ENCODE measurements at regions not wholly inside any gene's neighbourhood (a gene's known extent, or its start where the extent isn't known, plus 50 kb on each side); places are given as distances from the start of the nearest gene placed in this dataset.
"Not testable (repeated sequence)": the region's sequence is repeated elsewhere in the genome, so short reads cannot be mapped to it uniquely, and the experiment has no call there.

DNA sequence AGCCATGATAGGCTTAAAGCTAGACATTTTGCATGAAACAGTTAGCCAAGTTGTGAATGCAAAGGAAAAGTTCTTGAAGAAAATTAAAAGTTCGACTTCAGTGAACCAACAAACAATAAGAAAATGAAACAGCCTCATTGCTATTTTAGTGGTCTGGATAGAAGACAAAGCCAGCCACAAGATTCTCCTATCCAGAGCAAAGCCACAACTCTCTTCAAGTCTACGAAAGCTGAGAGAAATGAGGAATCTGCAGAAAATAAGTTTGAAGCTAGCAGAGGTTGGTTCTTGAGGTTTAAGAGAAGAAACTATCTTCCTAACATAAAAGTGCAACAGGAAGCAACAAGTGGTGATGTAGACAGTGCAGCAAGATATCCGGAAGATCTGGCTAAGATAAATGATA is 271.4 kb upstream of the GRM3 start:
- DNase-seq (ENCODE audit: low spot score), result no peak

DNA sequence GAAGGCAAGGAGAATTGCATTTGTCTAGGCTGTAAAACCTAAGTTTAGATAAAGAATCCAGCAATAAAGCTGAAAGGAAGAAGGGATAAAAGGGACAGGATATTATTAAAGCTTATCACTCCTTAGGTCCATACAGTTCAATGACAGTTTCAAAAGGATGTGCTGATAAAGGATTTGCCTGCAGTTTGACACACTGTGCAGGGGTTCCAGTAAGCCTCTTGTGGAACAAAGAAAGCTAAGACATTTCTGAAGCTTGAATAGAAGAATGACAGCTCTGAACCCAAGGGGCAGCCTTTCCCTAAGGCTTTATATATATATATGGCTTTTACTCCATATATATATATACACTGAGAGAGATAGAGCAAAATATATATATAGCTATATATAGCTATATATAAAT is 276.8 kb upstream of the GRM3 start:
- no peak for DNase-seq (ENCODE audit: low spot score)

DNA sequence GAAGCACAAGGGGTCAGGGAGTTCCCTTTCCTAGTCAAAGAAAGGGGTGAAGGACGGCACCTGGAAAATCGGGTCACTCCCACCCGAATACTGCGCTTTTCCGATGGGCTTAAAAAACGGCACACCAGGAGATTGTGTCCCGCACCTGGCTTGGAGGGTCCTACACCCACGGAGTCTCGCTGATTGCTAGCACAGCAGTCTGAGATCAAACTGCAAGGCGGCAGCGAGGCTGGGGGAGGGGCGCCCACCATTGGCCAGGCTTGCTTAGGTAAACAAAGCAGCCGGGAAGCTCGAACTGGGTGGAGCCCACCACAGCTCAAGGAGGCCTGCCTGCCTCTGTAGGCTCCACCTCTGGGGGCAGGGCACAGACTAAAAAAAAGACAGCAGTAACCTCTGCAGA is 303.3 kb upstream of the GRM3 start:
- not testable (repeated sequence) for DNase-seq (ENCODE audit: low spot score)

DNA sequence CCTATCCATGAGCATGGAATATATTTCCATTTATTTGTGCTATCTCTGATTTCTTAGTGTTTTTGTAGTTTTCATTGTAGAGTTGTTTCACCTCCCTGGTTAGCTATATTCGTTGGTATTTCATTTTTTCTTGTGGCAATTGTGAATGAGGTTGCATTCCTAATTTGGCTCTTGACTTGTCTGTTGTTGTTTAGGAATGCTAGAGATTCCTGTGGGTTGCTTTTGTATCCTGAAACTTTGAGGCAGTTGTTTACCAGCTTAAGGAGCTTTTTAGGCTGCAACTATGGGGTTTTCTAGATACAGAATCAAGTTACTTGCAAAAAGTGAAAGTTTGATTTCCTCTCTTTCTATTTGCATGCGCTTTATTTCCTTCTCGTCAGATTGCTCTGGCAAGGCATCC is 304.7 kb upstream of the GRM3 start:
- DNase-seq (ENCODE audit: low spot score), result no peak

DNA sequence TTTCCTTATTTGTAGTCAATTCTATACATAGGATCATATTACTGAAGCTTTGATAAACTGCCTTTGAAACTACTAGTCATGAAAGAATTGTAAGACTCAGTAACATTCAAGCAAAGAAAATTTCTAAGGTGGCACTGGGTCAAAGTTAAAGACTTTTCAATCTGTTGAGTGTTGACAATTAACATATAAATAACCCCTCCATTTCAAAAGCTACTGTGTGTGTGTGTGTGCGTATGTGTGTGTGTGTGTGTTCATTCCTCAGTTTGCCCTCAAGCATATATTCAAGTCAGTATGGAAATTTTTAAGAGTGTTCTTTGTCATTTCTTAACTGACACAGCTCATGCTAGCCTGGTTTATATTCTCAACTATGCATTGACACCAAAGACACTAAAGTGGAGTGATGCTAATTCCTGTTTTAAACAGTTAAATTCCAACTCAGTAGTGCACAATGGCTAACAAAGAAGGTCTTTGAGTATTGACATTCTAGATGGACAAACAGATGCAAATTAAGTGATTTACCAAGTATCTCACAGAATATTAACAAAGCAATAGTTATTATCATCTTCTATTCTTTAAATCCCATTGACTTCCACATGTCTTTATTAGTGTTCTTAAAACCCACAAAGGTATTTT is 314.8 kb upstream of the GRM3 start:
- no peak for DNase-seq (ENCODE audit: low spot score)

DNA sequence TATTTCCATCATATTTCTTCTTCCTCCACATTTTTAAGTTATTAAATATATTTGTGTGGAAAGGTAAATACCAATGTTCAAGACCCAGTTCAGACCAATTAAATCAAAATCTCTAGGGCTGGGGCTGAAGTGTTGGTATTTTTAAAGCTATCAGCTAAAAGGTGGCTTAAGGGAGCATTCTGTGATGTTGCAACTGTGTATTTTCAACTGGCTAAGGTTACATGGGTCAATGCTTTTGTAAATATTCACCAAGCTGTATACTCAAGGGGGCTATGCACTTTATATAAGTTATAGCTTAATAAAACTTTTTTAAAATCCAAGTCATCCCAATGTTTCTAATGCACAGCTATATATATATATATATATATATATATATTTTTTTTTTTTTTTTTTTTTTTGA is 316.9 kb upstream of the GRM3 start:
- DNase-seq (ENCODE audit: low spot score), result no peak

DNA sequence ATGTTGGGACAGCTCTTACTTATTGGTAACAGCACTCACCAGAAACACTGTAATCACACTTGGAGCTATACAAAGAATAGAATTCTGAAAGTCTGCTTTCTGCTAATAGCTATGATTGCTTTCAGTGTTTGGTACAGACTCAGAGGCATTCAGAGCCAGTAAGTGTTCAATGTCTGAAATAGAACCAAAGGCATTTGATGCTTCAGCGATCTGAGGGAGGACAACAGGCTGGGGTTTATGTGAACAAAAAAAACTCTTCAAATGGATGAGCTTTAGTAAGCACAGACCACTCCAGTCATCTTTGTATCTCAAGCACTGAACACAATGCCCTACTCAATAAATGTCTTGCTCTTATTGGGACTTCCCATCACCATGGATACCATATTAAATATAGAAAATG is 322.8 kb upstream of the GRM3 start:
- no peak for DNase-seq (ENCODE audit: low spot score)

DNA sequence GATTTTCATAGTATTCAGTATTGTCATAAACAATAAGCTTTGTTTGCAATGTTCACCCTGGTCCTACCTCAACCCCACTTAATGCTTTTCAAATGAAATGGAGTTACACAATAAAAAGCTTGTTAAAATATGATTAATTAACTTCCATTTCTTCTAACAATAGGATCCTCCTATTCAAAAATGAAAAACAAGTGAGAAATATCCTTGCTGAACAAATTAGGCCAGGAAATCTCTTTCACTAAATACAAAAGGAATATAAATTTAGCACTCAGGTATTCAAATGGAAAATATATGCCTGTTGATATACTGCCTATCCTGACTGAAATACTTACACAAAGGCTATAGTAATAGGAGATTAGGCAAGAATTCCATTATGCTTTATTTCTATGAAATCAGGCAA is 323.4 kb upstream of the GRM3 start:
- DNase-seq (ENCODE audit: low spot score), result no peak

DNA sequence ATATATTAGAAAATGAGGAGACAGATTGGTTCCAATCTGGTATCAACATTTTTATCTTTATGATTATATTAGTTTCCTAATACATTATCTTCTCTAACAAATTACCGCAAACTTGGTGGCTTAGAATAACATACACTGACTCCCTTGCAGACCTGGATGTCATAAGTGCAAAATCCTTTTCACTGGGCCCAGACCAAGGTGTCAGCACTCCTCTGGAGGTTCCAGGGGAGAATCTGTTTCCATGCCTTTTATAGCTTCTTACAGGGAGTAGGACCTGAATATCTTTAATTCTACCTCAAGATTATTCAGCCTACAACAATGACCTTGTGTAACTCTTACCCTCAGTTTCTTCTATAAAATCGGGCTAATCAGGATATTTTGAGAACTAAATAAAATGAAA is 329.9 kb upstream of the GRM3 start:
- no peak for DNase-seq (ENCODE audit: low spot score)

DNA sequence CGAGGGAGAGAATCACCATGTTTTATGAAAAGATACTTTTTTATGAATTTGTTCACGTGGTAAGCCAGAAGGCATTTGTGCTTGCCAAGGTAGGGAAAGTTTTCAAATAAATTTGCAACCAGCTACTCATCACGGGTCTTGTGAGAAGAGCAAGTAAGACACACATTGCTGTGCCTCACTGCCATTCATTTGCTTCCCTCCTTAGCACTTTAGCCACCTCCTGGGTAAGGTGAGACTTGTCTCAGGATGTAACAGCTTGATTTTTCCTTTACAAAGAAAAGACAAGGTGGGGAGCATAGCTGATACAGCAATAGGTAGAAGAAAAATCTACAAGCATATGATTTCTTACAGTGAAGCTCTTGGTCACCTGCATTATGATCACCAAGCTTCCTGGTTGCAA is 342.4 kb upstream of the GRM3 start:
- DNase-seq (ENCODE audit: low spot score), result no peak

DNA sequence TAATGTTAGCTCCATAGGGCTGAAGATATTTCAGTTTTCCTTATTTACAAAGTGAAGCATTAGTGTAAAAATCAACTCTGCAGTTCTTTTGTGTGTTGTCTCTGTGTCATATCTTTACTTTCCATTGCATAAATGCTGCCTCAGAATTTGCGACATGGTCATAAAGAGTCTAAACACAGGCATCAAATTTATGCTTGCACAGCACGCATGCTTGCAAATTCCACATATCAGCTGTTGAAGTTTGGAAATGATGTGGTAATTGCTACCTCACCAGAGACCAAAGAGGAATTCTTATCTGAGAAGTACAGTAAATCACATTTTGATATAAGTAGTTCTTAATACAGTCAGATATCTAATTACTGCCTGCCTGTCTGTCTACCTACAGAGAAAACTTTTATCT is 348.2 kb upstream of the GRM3 start:
- DNase-seq (ENCODE audit: low spot score), result no peak

DNA sequence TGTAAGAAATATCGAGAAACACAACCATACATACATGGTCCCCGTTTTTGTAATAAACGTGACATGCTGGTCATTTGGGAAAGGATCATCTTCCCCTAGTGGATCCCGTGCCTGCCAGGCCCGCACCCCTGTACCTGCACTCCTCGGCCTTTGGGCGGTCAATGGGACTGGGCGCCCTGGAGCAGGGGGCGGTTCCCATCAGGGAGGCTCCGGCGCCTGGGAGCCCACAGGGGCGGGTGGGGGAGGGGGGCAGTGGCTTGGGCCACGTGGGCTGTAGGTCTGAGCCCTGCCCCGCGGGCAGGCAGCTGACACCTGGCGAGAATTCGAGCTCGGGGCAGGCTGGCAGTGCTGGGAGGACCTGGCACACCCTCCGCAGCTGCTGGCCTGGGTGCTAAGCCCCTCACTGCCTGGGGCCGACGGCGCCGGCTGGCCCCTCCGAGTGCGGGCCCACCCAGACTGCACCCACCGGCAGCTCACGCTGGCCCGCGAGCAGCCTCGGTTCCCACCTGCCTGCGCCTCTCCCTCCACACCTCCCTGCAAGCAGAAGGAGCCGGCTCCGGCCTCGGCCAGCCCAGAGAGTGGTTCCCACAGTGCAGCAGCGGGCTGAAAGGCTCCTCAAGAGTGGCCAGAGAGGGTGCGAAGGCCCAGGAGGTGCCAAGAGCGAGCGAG is 361.6 kb upstream of the GRM3 start:
- no peak for DNase-seq (ENCODE audit: low spot score)

DNA sequence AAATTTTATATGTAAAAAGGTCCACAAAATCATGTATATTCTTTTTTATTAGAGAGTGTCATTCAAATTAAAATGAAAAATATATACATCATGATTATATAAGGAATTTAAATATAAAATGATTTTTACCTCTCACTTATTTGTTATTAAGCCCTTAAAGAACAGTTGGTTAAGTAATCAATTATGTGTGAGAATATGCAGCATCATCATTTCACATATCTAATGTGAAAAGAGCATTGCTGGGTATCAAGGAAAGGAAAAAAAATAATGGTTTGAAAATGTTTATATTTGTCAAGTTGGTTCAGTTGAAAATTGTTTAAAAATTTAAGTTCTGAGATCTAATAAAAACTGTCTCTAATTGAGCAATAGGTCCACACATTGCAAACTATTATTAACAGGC is 363.6 kb upstream of the GRM3 start:
- no peak for DNase-seq (ENCODE audit: low spot score)

DNA sequence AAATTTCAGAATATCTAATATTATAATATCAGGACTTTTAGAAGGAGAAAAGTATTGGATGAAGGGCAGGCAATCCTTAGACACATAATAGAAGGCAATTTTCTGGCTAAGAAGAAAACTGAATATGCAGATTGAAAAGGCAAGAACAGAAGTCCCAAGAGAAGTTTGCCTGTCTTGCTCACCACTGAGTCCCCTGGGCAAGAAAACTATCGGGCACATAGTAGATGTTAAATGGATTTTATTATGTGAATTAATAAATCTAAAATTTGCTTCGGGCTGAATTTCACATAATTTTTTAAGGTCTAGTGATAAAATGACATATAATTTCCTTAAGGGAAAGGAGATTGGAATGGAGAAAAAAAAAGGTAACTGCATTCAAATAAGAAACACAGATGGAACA is 380.9 kb upstream of the GRM3 start:
- DNase-seq (ENCODE audit: low spot score), result no peak

DNA sequence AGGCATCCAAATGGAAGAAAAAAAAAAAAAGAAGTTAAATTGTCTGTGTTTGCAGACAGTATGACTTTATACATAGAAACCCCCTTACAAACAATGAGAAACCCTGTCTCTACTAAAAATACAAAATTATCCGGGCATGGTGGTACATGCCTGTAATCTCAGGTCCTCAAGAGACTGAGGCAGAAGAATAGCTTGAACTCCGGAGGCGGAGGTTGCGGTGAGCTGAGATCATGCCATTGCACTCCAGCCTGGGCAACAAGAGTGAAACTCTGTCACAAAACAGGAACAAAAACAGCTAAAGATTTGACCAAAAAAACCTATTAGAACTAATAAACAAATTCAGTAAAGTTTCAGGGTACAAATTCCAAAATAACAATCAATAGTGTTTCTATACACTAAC is 385.8 kb upstream of the GRM3 start:
- DNase-seq (ENCODE audit: low spot score), result no peak

DNA sequence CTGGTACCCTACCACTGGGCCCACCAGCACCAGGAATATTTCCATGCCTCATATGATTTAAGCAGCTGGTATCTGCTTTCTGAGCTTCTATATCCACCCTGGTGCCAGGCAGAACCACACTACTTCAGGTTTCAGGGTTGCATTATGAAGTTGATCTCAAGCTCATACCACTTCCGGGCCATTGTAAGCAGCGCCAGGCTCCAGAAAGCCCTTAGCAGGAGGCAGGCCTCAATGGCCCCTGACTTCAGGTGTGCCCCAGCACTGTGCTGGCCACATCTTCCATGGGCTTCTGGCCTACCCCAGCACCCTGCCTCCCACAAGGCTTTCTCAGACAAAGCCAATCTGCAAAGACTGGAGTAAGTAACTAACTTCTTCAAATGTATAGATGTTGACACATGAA is 391.3 kb upstream of the GRM3 start:
- no peak for DNase-seq (ENCODE audit: low spot score)

DNA sequence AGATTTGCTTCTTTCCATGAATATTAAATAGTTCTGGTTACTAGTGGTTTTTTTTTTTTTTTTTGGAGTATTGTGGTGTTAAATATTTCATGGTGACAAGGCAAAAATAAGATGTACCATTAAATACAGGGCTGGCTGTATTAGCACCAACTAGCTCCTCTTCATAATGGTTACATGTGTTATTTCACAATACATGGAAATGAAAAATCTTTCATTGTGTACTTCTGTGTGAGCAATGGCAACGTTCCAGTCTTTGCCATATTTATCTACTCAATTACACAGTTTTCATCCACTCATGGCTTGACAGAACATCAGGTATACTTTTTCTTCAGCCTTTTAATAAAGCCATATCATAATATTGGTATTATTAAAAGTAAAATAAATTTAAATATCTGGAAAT is 394.7 kb upstream of the GRM3 start:
- no peak for DNase-seq (ENCODE audit: low spot score)

DNA sequence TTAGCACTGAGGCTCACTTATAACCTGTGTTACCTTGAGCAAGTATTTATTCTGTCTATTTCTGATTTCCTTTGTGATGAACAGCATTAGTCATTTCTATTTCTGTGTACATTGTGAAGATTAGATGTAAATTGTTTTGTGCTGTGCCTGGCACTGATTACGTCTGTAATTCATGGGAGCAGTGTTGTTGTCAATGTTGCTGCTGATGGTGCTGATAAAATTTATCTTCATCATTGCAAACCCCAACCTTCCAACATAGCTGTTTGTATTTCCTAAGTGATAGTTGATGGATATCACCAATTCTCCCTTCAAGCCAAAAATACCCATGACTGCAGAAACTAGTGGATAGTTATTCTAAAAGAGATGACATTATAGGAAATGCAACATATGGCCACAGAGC is 400.5 kb upstream of the GRM3 start:
- no peak for DNase-seq (ENCODE audit: low spot score)

DNA sequence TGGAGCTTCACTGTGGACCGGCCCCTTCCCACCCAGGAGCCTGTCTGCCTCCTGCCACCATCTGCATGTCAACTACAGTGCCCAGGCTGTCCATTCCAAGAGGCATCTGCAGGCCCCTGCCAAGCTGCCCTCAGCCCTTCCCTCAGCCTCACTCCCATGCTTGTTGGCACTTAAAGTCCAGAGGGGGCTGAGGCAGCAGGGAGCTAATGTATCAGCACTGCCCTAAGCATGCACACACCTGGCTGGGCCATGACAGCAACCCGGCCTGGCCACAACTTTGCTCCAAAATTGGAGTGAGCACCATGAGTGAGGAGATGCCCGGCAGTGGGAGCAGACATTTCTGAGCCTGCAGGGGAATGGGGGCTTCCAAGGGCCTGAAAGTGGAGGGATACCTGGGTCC is 417.5 kb upstream of the GRM3 start:
- DNase-seq (ENCODE audit: low spot score), result no peak

DNA sequence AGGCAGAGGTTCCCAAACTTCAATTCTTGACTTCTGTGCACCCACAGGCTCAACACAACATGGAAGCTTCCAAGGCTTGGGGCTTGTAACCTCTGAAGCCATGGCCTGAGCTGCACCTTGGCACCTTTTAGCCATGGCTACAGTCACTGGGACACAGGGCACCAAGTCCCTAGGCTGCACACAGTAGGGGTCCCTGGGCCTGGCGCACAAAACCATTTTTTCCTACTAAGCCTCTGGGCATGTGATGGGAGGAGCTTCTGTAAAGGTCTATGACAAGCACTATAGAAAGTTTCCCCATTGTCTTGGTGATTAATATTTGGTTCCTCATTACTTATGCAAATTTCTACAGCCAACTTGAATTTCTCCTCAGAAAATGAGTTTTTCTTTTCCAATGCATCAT is 420.9 kb upstream of the GRM3 start:
- no peak for DNase-seq (ENCODE audit: low spot score)

DNA sequence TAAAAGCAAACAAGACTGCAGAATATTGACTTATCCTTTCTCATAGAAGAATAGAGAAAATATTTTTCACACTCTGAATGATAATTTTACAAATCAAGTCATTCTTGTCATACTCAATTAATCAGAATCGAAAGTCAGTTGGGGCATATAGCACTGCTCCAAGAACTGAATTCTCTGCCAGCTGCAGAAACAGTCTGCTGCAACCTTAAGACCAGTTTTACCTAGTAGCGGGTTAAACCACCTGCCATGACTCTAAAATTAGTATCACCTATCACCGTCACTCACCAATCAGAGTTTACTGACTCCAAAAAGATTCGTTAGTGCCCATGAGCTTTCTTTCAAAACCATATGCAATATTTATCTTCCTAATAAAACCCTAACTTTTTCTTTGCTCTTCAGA is 429.0 kb upstream of the GRM3 start:
- DNase-seq (ENCODE audit: low spot score), result no peak

DNA sequence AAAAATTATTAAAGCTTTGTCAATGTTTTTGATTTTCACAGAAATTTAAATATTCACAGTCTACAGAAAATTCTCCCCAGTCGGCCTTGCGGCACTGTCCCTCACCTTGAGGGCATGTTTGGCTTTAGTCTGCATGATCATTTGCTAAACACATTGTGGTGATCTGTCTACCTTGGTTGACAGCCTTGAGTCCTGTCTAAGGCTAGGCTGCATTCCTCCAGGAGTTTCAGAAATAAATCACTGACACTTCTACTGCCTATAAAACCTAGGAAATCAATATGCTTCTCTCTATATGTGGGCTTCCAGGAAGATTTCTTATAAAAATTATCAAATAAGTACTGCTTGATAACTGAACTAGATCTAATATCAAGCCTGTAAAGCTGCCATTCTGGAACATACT is 430.7 kb upstream of the GRM3 start:
- DNase-seq (ENCODE audit: low spot score), result no peak

DNA sequence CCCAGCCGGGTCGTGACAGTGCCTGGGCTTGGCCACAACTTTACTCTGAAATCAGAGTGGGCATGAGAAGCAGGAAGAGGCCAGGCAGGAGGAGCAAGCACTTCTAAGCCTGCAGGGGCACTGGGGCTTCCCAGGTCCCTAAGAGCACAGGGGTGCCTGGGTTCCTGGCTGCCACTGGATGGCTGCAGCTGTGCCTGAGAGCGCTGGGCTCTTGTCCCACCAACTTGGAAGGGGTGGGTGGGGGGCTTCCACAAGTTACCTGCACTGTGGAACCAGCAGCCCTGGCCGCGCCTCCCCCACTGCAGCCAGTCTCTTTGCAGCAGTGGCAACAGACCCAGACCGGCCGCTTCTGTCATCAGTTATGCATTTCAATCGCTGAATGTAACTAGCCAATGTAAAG is 434.7 kb upstream of the GRM3 start:
- no peak for DNase-seq (ENCODE audit: low spot score)

DNA sequence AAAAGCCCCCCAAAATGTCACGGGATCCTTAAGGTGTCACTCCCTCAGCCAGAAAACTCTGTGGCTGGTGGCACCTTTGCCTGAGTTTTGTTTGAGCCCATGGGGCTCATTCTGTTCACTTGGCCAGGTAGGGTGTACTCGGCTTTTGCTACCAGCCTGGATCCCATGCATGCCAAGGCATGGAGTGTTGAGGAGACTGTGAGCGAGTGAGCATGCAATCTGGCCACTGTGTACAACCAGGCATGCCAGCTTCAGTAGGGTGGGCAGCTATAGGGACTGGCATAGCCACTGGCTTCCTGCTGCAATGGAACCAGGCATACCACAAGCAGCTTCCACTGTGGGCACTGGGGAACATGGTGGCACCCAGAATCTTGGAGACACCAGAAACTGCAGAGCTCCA is 436.0 kb upstream of the GRM3 start:
- DNase-seq (ENCODE audit: low spot score), result no peak
